NB4 (cell line): ENCODE measurements at regions not wholly inside any gene's neighbourhood (a gene's known extent, or its start where the extent isn't known, plus 50 kb on each side); places are given as distances from the start of the nearest gene placed in this dataset.

Source experiments
- POLR2A ChIP-seq: IDR thresholded peaks from 2 replicates; pipeline ENCODE4 v1.6.1; 2011; ENCODE audit warnings: mild to moderate bottlenecking; ENCODE audit not compliant: insufficient read length; ENCODE audit errors: extremely low read depth
- TF ChIP-seq, protein P1 (sequence below): IDR thresholded peaks from one replicate; pipeline ENCODE4 v1.5.1; 2012; ENCODE audit warnings: low read depth, low read length
- TF ChIP-seq, protein P2 (sequence below): IDR thresholded peaks from 2 replicates; pipeline ENCODE4 v1.6.1; 2011; ENCODE audit warnings: low read depth, low read length

DNA sequence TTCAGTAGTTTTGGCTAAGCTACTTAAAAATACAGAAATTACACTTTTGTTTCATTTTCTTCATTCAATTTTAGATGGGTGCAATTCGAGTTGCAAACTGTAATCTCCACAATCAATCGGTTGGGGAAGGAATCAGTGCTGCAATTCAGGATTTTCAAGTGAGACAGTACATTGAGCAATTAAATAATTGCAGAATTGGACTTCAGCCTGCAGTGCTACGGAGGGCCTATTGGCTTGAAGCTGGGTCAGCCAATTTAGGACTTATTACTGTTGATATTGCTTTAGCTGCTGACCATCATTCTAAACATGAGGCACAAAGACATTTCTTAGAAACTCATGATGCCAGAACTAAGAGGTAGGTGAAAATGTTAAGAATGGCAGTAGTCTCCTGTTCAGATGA is 77.7 kb downstream of the BLTP1 start:
- TF ChIP-seq, protein P1, sequence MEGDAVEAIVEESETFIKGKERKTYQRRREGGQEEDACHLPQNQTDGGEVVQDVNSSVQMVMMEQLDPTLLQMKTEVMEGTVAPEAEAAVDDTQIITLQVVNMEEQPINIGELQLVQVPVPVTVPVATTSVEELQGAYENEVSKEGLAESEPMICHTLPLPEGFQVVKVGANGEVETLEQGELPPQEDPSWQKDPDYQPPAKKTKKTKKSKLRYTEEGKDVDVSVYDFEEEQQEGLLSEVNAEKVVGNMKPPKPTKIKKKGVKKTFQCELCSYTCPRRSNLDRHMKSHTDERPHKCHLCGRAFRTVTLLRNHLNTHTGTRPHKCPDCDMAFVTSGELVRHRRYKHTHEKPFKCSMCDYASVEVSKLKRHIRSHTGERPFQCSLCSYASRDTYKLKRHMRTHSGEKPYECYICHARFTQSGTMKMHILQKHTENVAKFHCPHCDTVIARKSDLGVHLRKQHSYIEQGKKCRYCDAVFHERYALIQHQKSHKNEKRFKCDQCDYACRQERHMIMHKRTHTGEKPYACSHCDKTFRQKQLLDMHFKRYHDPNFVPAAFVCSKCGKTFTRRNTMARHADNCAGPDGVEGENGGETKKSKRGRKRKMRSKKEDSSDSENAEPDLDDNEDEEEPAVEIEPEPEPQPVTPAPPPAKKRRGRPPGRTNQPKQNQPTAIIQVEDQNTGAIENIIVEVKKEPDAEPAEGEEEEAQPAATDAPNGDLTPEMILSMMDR: no peak
- TF ChIP-seq, protein P2, sequence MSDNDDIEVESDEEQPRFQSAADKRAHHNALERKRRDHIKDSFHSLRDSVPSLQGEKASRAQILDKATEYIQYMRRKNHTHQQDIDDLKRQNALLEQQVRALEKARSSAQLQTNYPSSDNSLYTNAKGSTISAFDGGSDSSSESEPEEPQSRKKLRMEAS: no peak
- TF ChIP-seq POLR2A: no peak
